Neutrophil (primary cell): ENCODE measurements at regions not wholly inside any gene's neighbourhood (a gene's known extent, or its start where the extent isn't known, plus 50 kb on each side); places are given as distances from the start of the nearest gene placed in this dataset.

Experiments
- H3K27ac ChIP-seq: fragments of 200-600 bp; sonication (generic); 2 replicates; pipeline ENCODE4 v1.5.1; 2016; ENCODE audit warnings: mild to moderate bottlenecking, moderate library complexity
- H3K27me3 ChIP-seq: fragments of 200-600 bp; sonication (generic); 2 replicates; pipeline ENCODE4 v1.6.0; 2016; ENCODE audit warnings: mild to moderate bottlenecking
- H3K36me3 ChIP-seq: fragments of 200-600 bp; sonication (generic); 2 replicates; pipeline ENCODE4 v1.5.1; 2017
- H3K4me1 ChIP-seq, 2 experiments: fragments of 200-600 bp in 1 of 2; sonication (generic) in 1 of 2; 1 replicate in 1 of 2; 2 replicates in 1 of 2; pipeline versions ENCODE4 v1.5.1 to v1.6.1; 2013 to 2016; ENCODE audit warnings: low read depth in 1 of 2, low read length in 1 of 2, mild to moderate bottlenecking in 1 of 2, moderate library complexity in 1 of 2; ENCODE audit not compliant: control insufficient read depth in 1 of 2, insufficient read depth in 1 of 2
- H3K4me3 ChIP-seq, 2 experiments: fragments of 200-600 bp in 1 of 2; sonication (generic) in 1 of 2; 1 replicate in 1 of 2; 2 replicates in 1 of 2; pipeline ENCODE4 v1.5.1; 2013 to 2016; ENCODE audit warnings: low read depth in 1 of 2, low read length in 1 of 2, mild to moderate bottlenecking in 1 of 2, moderate library complexity in 1 of 2
- H3K9me3 ChIP-seq: fragments of 200-600 bp; sonication (generic); 2 replicates; pipeline ENCODE4 v1.5.1; 2016
- CTCF ChIP-seq: fragments of 200-600 bp; sonication (generic); IDR thresholded peaks from 2 replicates; pipeline ENCODE4 v1.5.1; 2016; ENCODE audit warnings: antibody characterized with exemption

- TF ChIP-seq CTCF, result no peak
- Histone ChIP-seq H3K27me3 (peaks cover 9% of the 10 kb centered on the region), H3K36me3 (no peaks in the 10 kb centered on the region), H3K4me1 (no peaks in the 10 kb centered on the region), H3K4me3 (no peak overlapping the region), H3K27ac (no peak overlapping the region), H3K9me3 (no peaks in the 10 kb centered on the region)
These were observed 158.6 kb upstream of the TWIST2 start for GRCh38 chr2:238689331-238689730.

GRCh38 chr2:238689871-238690389 lies 158.0 kb upstream of the TWIST2 start:
- Histone ChIP-seq H3K4me1 (no peaks in the 10 kb centered on the region), H3K9me3 (no peaks in the 10 kb centered on the region), H3K27me3 (peaks cover 9% of the 10 kb centered on the region), H3K36me3 (no peaks in the 10 kb centered on the region), H3K27ac (no peak overlapping the region), H3K4me3 (no peak overlapping the region)
- TF ChIP-seq CTCF, result no peak

GRCh38 chr2:238690511-238690910 lies 157.4 kb upstream of the TWIST2 start:
- Histone ChIP-seq H3K27ac (no peak overlapping the region), H3K36me3 (no peaks in the 10 kb centered on the region), H3K27me3 (peaks cover 9% of the 10 kb centered on the region), H3K4me1 (no peaks in the 10 kb centered on the region), H3K9me3 (no peaks in the 10 kb centered on the region), H3K4me3 (no peak overlapping the region)
- TF ChIP-seq CTCF, result no peak

- Histone ChIP-seq H3K36me3 (no peaks in the 10 kb centered on the region), H3K27ac (no peak overlapping the region), H3K4me1 (no peaks in the 10 kb centered on the region), H3K27me3 (peaks cover 9% of the 10 kb centered on the region), H3K9me3 (no peaks in the 10 kb centered on the region), H3K4me3 (no peak overlapping the region)
- no peak for TF ChIP-seq CTCF
These were observed 156.0 kb upstream of the TWIST2 start for GRCh38 chr2:238691596-238692491.

- H3K4me3 ChIP-seq, result no peak overlapping the region
- no peaks in the 10 kb centered on the region for H3K4me1 ChIP-seq
- no peaks in the 10 kb centered on the region for H3K36me3 ChIP-seq
- H3K9me3 ChIP-seq, result no peaks in the 10 kb centered on the region
- peaks cover 5% of the 10 kb centered on the region for H3K27me3 ChIP-seq
- TF ChIP-seq CTCF, result no peak
- no peak overlapping the region for H3K27ac ChIP-seq
These were observed 155.3 kb upstream of the TWIST2 start for GRCh38 chr2:238692562-238692961.
